Activated CD4-positive, CD25-positive, alpha-beta regulatory T cell treated with anti-CD3 and anti-CD28 coated beads, Interleukin-2, amount 50 U/mL, for 72 hours (primary cell): ENCODE measurements at regions not wholly inside any gene's neighbourhood (a gene's known extent, or its start where the extent isn't known, plus 50 kb on each side); places are given as distances from the start of the nearest gene placed in this dataset.

ENCODE experiments used
- DNase-seq: peaks from one replicate; pipeline ENCODE4 v3.0.0; 2021

GRCh38 chr12:13486794-13487193 is 290.3 kb downstream of the EMP1 start:
- DNase-seq, result no peak

GRCh38 chr12:13478650-13479181 is 282.2 kb downstream of the EMP1 start:
- no peak for DNase-seq

- DNase-seq, result no peak
These were observed 277.9 kb downstream of the EMP1 start for GRCh38 chr12:13474381-13474780.

- no peak for DNase-seq
These were observed 276.2 kb downstream of the EMP1 start for GRCh38 chr12:13472690-13473089.

GRCh38 chr12:13471471-13471870 is 274.9 kb downstream of the EMP1 start:
- DNase-seq, result no peak

- DNase-seq, result no peak
These were observed 269.1 kb downstream of the EMP1 start for GRCh38 chr12:13465635-13466034.

- no peak for DNase-seq
These were observed 266.7 kb downstream of the EMP1 start for GRCh38 chr12:13463189-13463588.

DNA sequence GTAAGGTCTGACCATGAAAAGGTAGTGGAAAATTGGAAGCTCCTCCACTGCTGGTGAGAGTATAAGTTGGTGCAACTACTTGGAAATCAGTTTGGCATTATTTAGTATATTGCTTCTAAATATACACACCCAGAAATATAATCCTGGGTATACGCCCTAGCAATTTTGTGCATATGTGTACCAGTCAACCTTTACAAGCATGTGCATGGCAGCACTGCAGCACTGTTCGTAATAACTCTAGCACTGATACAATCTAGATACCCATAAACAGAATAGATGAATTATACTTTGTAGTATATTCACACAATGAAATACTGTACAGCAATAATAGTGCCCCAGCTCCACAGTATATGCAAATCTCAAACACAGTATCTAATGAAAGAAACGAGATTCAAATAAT is 265.9 kb downstream of the EMP1 start:
- DNase-seq, result no peak

DNA sequence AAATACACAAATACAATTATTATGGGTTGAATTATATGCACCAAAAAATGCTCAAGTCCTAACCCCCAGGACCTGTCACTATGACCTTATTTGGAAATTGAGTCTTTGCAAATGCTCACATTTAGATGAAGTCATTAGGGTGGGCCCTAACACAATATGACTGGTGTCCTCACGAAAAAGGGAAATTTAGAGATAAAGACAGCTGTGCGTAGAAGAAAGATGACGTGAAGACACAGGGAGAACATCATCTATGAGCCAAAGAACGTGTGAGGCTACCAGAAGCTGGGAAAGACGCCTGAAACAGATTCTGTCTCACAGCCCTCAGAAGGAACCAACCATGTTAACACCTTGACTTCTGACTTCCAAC is 259.2 kb downstream of the EMP1 start:
- DNase-seq, result no peak

DNA sequence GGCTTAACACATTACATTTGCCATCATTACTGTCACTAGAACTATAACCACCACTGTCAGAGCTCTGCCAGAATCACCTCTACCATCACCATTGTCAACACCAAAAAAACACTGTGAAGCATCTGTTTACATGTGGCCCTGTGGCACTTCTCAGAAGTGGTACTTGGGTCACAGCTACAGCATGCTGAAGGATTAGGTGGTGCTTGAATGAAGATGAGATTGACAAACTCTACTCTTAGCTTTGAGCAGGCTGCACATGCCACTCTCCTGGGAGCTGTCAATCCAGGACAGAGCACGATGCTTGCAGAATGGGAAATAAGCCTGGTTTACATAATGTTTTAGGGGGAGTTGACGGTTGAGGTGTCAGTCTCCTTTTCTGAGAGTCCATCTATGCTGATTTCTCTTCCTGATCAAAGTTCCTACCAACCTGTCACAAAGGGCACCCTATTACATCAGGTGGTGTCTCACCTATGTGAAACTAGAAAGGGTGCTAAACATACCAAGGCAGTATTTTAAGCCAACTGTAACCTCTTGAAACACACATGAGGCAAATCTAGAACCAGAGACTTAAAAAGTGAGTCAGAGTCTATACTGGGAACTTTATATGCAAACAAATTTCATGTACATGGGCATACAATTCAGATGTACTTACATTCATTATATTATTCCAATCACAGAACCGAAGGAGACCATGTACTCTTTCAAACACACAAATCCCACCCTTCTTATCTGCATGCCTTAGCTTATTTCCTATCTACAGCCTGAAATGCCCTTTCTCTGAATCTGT is 258.7 kb downstream of the EMP1 start:
- DNase-seq, result no peak

DNA sequence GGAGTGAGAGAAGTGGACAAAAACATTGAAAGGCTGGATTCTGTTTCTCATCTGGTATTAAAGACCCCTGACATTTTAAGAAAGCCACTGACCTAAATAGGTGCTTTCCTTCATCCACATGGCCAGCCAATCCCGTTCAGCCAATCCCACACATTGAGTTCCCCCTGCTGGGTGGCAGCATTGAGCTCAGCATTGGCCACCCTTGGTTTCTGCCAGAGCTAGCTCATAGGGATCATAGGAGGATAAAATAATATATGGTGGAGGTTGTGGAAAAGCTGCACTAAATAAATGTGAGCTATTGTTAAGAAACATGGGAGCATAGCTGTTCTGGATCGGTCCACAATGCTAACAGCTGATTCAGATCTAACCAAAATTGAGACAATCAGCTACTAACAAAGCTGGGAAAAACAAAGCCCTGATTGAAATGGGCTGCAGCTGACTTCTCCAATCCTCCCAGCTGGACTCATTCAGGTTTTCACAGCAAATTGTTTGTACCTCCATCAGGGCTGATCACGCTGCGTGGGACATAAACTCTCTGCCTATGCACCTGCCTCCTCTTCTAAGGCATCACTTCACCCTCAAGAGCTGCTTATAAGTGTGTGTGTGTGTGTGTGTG is 256.5 kb downstream of the EMP1 start:
- DNase-seq, result no peak

DNA sequence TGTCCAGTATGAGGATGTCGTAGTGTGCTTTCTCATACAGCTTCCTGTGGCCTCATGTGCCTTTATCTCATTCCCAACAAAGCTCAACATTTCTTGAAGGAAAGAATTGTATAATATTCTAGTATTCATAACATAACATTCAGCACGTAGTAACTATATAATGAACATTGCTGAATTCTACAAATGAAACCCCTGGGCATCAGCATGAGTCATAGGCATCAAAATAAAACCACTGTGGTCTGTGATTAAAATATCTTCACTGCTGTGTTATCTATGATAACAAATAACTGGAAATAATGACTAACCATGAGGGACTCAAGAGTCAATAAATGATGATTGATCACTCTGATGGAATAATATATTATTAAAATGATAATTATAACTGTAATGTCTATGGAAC is 255.2 kb downstream of the EMP1 start:
- no peak for DNase-seq

- no peak for DNase-seq
These were observed 253.9 kb downstream of the EMP1 start for GRCh38 chr12:13450231-13451080.

- no peak for DNase-seq
These were observed 247.6 kb downstream of the EMP1 start for GRCh38 chr12:13444076-13444475.

- DNase-seq, result no peak
These were observed 247.0 kb downstream of the EMP1 start for GRCh38 chr12:13443498-13443897.

DNA sequence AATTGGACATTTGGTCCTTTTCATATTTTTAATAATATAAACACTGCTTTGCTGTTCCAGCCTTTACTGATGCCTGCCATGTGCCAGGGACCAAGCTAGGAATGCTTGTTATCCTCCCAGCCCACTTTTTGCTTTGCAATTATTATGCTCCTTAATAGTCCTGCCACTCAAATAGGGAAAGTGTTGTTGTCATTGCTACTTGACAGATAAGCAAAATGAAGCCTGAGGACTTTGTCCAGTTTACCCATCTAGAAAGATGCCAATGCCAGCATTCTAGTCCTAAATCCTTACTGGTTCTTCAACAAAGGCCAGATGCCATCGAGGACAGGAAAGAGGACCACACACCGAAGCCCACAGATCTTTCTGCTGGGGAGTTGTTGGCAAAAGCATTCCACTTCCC is 246.5 kb downstream of the EMP1 start:
- DNase-seq, result no peak

DNA sequence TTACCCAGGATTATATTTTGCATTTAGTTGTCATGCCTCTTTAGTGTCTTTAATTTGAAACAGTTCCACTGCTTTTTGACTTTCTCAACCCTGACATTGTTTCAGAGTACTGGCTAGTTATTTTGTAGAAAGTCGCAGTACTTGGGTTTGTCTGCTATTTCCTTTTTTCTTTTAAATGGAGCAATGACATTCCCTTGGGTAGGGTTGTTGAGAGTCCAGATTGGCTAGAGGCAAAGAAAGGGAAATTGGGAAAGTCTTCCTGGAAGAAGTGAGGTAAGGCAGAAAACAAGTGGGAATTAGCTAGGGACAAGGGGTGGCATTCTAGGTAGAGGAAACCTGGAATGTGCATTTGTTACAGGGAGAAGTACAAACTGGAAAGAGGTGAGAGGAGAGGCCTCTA is 245.9 kb downstream of the EMP1 start:
- DNase-seq, result no peak

DNA sequence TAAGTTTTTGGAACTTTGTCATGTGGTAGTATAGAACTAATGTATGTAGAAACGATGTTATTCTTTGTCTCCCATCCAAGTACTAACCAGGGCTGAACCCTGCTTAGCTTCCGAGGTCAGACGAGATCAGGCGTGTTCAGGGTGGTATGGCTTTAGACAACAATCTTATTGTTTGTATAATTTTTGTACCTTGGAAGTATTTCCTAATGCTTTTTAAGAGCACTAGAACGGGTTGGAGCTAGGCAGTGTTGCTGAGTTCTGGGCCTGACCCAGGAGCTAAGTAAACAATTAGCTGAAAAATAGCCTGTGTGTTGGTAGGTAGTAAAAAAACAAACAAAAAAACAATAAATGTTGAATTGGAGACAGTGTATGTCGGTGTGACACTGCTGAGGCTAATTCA is 244.3 kb downstream of the EMP1 start:
- no peak for DNase-seq

- DNase-seq, result no peak
These were observed 241.0 kb downstream of the EMP1 start for GRCh38 chr12:13437541-13437940.

DNA sequence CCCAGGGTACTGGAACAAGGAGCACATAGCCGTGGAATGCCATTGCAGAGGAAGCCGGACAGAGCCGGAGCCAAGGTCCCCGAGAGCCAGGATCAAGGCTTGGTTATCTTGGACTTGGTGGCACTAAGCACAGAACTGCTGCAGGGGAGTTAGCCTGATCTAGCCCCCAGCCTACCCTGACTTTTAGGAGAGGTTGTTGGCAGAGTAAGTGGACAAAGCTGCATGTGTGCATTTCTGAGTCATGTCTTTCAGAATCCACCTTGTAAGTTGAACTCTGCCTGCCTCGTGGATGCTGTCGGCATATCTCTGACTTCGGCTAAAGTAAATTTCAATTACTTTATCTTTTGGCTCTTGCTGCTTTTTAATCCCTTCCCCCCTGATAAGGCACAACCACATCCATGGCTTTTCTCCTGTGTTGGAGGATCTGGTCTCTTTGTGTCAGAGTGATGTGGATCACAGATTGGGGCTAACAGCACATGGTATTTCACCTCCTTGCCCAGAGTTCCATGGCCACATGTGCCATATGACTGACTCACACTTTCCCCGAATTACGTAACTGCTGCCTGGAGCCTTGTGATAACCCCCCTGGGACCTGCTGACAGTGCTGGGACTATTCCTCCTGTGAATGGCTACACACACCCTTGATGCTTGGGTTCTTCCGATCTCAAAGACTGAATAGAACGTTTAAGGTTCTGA is 240.3 kb downstream of the EMP1 start:
- DNase-seq, result no peak

- no peak for DNase-seq
These were observed 239.7 kb downstream of the EMP1 start for GRCh38 chr12:13436182-13436581.

DNA sequence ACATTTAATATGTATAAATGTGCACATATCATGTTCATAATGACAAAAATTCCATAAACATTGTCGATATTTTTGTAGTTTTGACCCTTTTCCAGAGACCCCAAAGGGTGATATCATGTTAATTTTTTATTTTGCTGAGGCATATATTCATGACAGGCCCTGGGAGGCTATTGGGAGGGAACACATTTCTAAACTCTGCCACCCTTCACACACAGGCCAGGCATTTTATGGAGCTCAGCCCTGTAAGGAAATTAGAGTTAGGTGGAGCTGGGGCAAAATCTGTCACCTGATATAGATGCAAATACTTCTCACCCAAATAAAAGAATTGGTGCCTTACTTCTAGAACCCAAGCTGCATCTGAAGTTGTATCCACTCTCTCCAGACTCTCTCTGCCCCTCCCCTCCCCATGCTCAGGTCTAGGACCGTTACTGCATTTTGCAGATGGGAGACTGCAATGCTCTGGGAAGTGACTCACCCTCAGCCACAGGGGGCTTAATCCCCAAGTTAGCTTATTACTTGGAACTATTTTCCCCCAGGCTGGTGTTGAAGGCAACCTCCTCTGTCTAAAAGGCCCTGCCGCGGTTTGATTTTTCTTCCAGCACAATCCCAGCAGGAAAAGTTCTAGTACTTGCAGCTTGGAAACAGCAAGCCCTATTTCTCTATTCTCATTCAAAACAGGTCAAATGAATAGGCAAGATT is 238.9 kb downstream of the EMP1 start:
- no peak for DNase-seq
